T-helper 9 cell (primary cell): ENCODE measurements at regions not wholly inside any gene's neighbourhood (a gene's known extent, or its start where the extent isn't known, plus 50 kb on each side); places are given as distances from the start of the nearest gene placed in this dataset.

ENCODE experiments used
- DNase-seq: peaks from one replicate; pipeline ENCODE4 v3.0.0-alpha.2; 2020

DNA sequence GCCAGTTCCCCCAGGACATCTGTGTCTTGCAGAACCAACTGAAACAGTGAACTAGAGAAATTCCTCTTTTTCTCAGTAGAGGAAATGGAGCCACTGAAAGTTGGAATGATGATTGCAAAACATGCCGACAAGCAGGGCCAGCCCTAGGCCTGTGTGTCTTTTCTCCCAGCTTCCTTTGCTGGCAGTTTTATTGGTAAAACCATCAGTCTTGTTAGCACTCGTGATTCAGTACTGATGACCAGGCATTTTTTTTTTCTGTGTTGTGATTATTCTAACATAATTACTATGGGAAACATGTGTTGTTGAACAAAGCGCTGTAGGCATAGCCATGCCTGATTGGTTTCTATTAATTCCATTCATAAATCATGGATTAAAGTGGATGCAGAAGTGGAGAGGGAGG, 620.7 kb downstream of the AACS start:
- no peak for DNase-seq

DNA sequence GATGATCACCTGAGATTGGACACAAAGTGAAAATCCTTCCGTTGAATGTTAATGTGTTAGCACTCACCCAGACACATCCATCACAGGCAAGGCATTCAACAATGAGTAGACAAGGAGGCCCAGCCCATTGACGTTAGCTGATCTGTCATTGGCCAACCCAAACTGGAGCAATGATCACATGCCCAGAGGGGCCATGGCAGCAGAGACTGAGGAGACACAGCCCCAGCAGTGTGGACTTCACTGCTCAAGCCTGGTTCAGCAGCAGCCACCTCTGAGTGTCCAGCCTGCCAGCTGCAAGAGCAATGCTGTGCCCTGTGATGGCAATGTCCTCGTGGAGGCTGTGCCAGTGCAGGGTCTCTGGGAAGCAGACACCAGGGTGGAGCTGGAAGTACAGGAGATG, 622.2 kb downstream of the AACS start:
- DNase-seq: no peak

DNA sequence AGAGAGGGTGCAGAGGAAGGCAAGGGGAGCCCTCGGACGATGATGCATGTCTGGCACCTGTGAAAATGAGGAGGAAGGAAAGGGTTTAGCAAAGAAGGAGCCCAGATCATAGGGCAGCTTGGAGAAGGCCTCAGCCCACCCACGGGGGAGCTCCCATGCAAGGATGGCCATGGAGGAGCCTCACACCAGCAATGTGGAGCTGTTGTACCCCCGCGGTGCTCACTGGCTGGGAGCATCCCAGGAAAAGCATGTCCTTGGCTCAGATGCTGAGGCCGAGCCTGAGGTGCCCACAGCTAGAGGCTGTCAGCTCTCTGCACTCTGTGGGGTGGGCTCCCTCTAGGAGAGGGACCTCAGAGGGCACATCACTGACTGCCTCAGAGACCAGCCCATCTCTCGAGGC, 622.6 kb downstream of the AACS start:
- no peak for DNase-seq

DNA sequence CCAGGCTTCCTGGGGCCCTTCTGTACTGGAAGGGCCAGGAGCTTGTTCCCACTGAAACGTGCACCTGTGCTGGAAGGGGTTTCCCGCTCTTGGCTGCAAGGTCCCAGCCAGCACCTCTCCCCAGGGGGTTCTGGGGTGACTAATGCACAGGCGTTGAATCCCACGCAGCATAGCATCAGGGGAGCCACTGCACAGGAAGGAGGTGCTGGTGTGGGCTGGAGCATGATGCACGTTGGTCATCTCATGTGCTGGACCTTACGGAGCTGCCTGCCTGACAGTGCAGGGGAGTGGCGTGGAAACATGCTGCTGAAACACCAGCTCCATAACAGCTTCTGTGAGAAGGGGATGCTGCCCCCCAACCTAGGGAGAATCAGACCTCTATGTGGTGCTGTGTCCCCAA, 623.0 kb downstream of the AACS start:
- DNase-seq: no peak

DNA sequence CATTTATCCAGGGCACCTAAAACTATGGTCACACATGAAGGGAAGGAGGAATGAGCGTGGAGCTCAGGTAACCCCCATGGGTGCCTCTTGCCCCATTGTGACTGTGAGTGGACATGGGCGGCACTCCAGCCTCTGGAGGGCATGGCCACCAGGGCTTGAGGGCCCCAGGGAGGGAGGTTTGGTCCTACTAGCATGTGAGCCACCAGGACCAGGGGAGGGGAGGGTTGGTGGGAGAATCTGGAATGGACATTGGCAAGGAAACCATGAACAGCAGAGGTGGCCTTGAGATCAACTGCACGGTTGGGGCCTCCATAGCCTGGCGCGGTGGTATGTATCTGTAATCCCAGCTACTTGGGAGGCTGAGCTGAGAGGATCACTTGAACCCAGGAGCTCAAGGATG, 623.6 kb downstream of the AACS start:
- DNase-seq: no peak

GRCh38 chr12:125689576-125690410, 624.6 kb downstream of the AACS start:
- DNase-seq: no peak

DNA sequence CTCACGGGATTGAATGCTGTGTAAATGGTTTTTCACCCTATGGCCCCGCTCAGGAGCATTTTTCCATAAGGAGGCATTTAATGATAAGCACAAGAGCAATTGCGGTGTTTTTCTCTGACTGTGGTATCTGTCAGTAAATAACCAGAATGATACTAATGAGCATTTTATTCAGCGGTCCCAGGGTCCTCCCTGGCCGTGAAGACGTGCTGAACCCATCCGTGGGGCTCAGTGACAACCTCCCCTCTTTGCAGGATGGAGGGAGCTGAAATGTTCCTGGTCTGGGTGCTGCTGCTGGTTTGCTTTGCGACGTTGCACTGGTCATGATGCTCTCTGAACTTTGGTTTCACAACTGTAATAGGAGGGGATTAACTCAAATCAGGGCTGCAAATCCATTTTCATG, 625.6 kb downstream of the AACS start:
- DNase-seq: no peak

GRCh38 chr12:125696054-125696453, 630.8 kb downstream of the AACS start:
- DNase-seq: no peak

- DNase-seq: no peak
Observed at GRCh38 chr12:125704803-125705202, 639.6 kb downstream of the AACS start.

DNA sequence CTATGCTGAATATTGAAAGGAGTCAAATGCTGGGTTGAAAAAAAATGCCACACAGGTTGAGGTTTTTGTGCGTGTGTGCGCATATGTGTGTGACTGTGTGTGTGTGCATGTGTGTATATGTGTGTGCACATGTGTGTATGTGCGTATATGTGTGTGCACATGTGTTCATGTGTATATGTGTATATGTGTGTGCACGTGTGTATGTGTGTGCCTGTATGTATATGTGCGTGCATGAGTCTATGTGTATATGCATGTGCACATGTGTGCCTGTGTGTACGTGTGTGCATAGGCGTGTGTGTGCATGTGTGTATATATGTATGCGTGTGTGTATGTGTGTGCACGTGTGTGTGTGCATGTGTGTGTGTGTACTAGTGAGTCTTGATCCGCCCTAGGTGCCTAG, 655.7 kb downstream of the AACS start:
- no peak for DNase-seq

DNA sequence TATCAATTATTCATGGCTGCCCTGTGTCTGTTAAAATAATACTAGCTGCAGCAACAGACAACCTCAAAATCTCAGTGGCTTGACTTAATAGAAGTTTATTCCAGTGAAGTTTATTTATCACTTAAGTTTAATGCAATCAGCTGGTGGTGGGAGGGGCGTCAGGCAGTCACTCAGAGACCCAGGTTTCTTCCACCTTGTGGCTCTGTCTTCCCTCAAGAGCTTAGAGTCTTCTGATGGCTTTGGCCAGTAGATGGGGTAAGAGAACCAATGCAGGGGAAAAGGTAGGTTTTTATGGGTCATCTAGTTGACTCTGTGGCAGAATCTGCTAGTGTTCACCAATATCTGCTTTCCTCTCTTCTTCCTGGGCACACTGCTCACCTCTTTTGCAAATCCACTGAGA, 668.9 kb downstream of the AACS start:
- no peak for DNase-seq

GRCh38 chr12:125738211-125738610, 673.0 kb downstream of the AACS start:
- no peak for DNase-seq

GRCh38 chr12:125742413-125742812, 677.2 kb downstream of the AACS start:
- DNase-seq: no peak

GRCh38 chr12:125744201-125744600, 679.0 kb downstream of the AACS start:
- DNase-seq: no peak

- no peak for DNase-seq
Observed at GRCh38 chr12:125755512-125755911, 690.3 kb downstream of the AACS start.

GRCh38 chr12:125766091-125766490, 700.9 kb downstream of the AACS start:
- no peak for DNase-seq

DNA sequence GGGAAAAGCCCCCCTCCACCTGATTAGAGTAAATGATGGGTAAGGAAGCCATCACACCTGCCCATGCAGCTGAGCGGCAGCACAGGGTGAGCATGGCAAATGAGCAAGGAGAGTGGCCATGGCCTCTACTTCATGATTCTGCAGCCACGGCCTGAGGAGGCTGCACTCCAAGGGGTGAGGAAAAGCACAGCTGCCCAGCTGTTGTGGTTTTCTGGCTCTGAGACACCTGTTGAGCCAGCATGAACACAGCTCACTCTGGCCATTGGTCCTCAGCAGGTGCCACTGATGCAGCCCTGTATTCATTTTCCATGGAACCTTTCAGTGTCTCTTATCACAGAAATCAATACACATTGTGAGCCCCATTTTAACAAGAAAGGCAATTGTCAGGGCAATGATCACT, 707.2 kb downstream of the AACS start:
- DNase-seq: no peak

DNA sequence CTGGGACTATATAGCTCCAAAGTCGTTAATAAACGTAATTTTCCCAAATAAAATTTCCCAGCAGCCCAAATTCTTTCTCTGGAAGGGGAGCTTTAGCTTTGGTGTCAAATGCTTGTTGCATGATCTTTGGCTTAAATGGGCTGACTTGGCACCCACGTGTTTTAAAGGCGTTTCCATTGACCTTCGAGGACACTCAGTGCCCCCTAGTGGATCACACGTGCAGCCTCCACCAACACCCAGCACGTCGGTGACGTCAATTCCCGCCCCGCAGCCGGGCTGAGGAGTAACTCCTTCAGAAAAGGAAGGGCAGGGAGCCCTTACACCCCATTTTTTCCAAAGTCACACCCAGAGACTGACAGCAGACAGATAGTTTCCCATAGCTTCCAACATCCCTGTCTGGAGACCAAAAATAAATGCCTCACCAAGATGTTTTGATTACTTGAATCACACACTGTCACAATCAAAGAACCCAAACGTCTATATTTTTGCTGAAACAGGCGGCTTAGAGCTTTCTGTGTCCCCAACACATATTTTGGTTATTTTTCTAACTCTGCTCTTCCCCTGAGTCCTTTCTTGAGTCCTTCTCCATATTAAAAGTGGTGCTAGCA, 707.9 kb downstream of the AACS start:
- DNase-seq: no peak

DNA sequence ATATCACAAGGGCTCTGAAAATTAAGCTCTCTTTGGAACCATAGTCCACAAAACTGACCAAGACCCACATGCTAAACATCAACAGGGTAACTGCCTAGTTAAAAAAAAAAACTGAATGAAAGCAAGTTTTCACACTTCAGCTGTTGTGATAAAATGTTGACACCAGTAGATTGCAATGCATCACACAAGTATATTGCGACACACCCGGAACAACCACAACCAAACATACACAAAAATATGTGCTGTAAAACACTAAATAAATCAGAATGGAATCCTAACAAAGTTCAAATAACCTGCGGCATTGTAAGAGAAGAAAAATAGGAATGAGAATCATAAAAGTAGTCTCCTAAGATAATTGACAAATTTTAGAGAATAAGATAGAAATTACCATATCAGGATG, 710.3 kb downstream of the AACS start:
- no peak for DNase-seq

DNA sequence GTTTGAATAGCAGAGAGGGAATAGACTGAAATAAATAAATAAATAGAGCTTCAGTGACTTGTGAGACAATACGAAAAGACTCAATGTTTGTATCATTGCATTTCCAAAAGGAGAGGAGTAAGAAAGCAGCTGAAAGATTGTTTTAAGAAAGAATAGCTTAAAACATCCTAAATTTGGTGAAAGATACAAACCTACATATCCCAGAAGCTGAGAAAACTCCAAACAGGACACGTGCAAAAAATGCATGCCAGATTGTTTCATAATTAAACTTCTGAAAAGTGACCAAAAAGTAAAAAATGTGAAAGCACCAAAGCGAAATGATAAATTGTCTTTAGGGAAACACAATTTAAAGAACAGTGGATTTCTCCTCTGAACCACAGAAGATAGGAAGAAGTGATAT, 711.0 kb downstream of the AACS start:
- no peak for DNase-seq

- DNase-seq: no peak
Observed at GRCh38 chr12:125786143-125786542, 720.9 kb downstream of the AACS start.

DNA sequence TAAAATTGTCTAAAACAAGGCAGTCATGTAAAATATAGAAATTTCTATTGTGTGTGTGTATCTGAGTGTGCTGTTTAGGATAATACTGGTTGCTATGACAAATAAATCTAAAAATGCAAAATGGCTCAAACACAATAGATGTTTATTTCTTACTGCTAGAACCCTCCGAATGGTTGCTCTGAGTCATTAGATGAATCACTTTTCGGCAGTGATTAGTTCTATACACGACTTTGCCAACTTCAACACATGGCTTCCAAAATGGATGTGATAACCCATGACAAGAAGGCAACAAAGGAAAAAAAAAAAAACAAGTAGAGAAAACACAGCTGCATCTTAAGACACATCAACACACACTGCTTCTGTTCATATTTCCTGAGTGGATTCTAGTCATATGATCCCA, 729.2 kb downstream of the AACS start:
- DNase-seq: no peak

DNA sequence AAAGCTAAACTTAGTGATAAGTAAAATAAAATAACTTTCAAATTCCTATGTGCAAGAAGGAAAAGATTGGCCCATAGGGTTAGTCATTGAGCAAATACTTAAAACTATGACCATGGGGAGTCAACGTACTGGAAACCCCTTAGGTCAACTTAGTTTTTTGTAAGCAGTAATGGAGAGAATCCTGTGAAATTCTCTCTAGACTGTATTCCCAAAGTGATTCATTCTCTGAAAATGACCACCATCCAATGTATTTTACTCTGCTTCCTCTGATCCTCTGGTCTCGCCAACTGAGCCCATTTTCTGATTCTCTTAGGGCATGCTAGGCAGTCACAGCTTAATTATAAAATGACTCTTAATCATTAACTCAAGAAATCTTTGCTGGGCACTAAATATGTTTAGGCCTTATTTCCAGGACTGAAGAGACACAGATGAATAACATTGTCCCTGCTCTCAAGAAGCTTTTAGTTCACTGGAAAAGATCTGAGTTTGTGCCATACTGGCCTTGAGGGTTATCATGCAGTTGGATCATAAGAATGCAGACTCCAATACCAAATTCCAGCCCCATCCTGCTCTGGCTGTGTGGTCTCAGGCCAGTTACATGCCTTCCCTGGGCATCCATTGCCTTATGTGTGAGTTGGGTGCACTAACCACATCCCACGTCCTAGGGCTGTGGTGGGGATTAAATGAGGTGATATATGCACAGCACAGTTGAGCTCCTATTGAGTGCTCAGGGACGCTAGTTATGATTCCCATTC, 732.4 kb downstream of the AACS start:
- no peak for DNase-seq

DNA sequence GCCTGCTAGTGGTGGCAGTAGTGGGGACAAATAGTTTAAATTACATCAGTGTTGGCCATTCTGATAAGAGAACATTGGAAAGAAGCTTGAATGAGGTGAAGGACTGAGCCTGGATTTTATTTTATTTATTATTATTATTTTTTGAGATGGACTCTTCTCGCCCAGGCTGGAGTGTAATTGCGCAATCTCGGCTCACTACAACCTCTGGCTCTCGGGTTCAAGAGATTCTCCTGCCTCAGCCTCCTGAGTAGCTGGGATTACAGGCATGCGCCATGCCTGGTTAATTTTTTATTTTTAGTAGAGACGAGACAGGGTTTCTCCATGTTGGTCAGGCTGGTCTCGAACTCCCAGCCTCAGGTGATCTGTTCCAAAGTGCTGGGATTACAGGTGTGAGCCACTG, 739.4 kb downstream of the AACS start:
- no peak for DNase-seq
